HEK293 (cell line): ENCODE measurements at regions not wholly inside any gene's neighbourhood (a gene's known extent, or its start where the extent isn't known, plus 50 kb on each side); places are given as distances from the start of the nearest gene placed in this dataset.

Experiments used
- CTCF ChIA-PET: fragments of 350-600 bp; formaldehyde crosslinking; extraction: SDS; loops from one replicate; lab custom pipeline; 2021; ENCODE audit warnings: antibody characterized with exemption; lab: Yijun Ruan, JAX
- POLR2A ChIA-PET: fragments of 300-600 bp; formaldehyde crosslinking; extraction: SDS; loops from one replicate; lab custom pipeline; 2020; ENCODE audit warnings: antibody characterized with exemption, inconsistent platforms; lab: Yijun Ruan, JAX
- H3K27ac ChIP-seq: fragments of 200-500 bp; sonication (Bioruptor generic); 2 replicates; pipeline ENCODE4 v1.5.1; 2014; ENCODE audit warnings: low read depth, low read length, control low read depth, inconsistent platforms; ENCODE audit errors: extremely low read depth
- H3K36me3 ChIP-seq, 2 experiments: fragments of 200-500 bp in 1 of 2; sonication (Bioruptor generic) in 1 of 2; 1 replicate in 1 of 2; 2 replicates in 1 of 2; pipeline ENCODE4 v1.5.1; 2014 to 2017; ENCODE audit warnings: inconsistent platforms in 2 of 2, low read length in 2 of 2; ENCODE audit not compliant: control insufficient read depth in 2 of 2, insufficient read depth in 1 of 2
- H3K4me1 ChIP-seq: fragments of 200-500 bp; sonication (Bioruptor generic); 2 replicates; pipeline ENCODE4 v1.5.1; 2014; ENCODE audit warnings: mild to moderate bottlenecking, low read length, inconsistent platforms; ENCODE audit not compliant: control insufficient read depth, insufficient read depth
- H3K4me3 ChIP-seq: 2 replicates; pipeline ENCODE4 v1.5.1; 2011; ENCODE audit warnings: low read depth, mild to moderate bottlenecking, control low read depth, low read length, moderate library complexity
- H3K9me3 ChIP-seq: fragments of 200-500 bp; sonication (Bioruptor generic); 2 replicates; pipeline ENCODE4 v1.5.1; 2014; ENCODE audit warnings: low read depth, low read length, inconsistent platforms; ENCODE audit not compliant: control insufficient read depth, insufficient read depth
- BCL6B ChIP-seq: fragments of 450-650 bp; formaldehyde crosslinking; IDR thresholded peaks from 2 replicates; pipeline ENCODE4 v1.5.1; 2017; ENCODE audit warnings: missing biosample characterization, missing genetic modification characterization
- HIC1 ChIP-seq: fragments of 450-650 bp; formaldehyde crosslinking; IDR thresholded peaks from 2 replicates; pipeline ENCODE4 v1.5.1; 2016; ENCODE audit warnings: missing biosample characterization, missing genetic modification characterization
- KLF17 ChIP-seq: fragments of 450-650 bp; formaldehyde crosslinking; IDR thresholded peaks from 2 replicates; pipeline ENCODE4 v1.5.1; 2016; ENCODE audit warnings: missing biosample characterization, missing genetic modification characterization
- PRDM6 ChIP-seq: fragments of 450-650 bp; formaldehyde crosslinking; IDR thresholded peaks from 2 replicates; pipeline ENCODE4 v1.5.1; 2017; ENCODE audit warnings: missing biosample characterization, missing genetic modification characterization
- SCRT1 ChIP-seq: fragments of 450-650 bp; formaldehyde crosslinking; IDR thresholded peaks from 2 replicates; pipeline ENCODE4 v1.5.1; 2016; ENCODE audit warnings: missing biosample characterization, missing genetic modification characterization, borderline replicate concordance
- TSHZ1 ChIP-seq: fragments of 450-650 bp; formaldehyde crosslinking; IDR thresholded peaks from 2 replicates; pipeline ENCODE4 v1.5.1; 2016; ENCODE audit warnings: missing biosample characterization, missing genetic modification characterization, borderline replicate concordance
- ZBTB1 ChIP-seq: fragments of 450-650 bp; formaldehyde crosslinking; IDR thresholded peaks from 2 replicates; pipeline ENCODE4 v1.5.1; 2016; ENCODE audit warnings: missing biosample characterization, missing genetic modification characterization
- ZBTB26 ChIP-seq: fragments of 450-650 bp; formaldehyde crosslinking; optimal IDR thresholded peaks from 2 replicates; pipeline ENCODE3; 2016; ENCODE audit warnings: missing biosample characterization, mild to moderate bottlenecking, missing genetic modification characterization
- ZNF112 ChIP-seq: fragments of 450-650 bp; formaldehyde crosslinking; IDR thresholded peaks from 2 replicates; pipeline ENCODE4 v1.5.0; 2017; ENCODE audit warnings: missing biosample characterization, missing genetic modification characterization
- ZNF140 ChIP-seq: fragments of 450-650 bp; formaldehyde crosslinking; IDR thresholded peaks from 2 replicates; pipeline ENCODE4 v1.5.1; 2016; ENCODE audit warnings: missing biosample characterization, missing genetic modification characterization
- ZNF214 ChIP-seq: fragments of 450-650 bp; formaldehyde crosslinking; IDR thresholded peaks from 2 replicates; pipeline ENCODE4 v1.5.1; 2017; ENCODE audit warnings: missing biosample characterization, mild to moderate bottlenecking, missing genetic modification characterization, borderline replicate concordance
- ZNF221 ChIP-seq: fragments of 450-650 bp; formaldehyde crosslinking; IDR thresholded peaks from 2 replicates; pipeline ENCODE4 v1.5.1; 2017; ENCODE audit warnings: missing biosample characterization, missing genetic modification characterization, borderline replicate concordance
- ZNF280C ChIP-seq: fragments of 450-650 bp; formaldehyde crosslinking; IDR thresholded peaks from 2 replicates; pipeline ENCODE4 v1.5.1; 2016; ENCODE audit warnings: missing biosample characterization, missing genetic modification characterization
- ZNF366 ChIP-seq: fragments of 450-650 bp; formaldehyde crosslinking; conservative IDR thresholded peaks from 2 replicates; pipeline ENCODE4 v1.5.1; 2016; ENCODE audit warnings: missing biosample characterization, missing genetic modification characterization
- ZNF391 ChIP-seq: fragments of 450-650 bp; formaldehyde crosslinking; IDR thresholded peaks from 2 replicates; pipeline ENCODE4 v1.5.1; 2016; ENCODE audit warnings: low read depth, missing biosample characterization, missing genetic modification characterization, borderline replicate concordance
- ZNF423 ChIP-seq: fragments of 450-650 bp; formaldehyde crosslinking; IDR thresholded peaks from 2 replicates; pipeline ENCODE4 v1.5.1; 2016; ENCODE audit warnings: missing biosample characterization, missing genetic modification characterization
- ZNF510 ChIP-seq: fragments of 450-650 bp; formaldehyde crosslinking; IDR thresholded peaks from 2 replicates; pipeline ENCODE4 v1.5.1; 2018; ENCODE audit warnings: mild to moderate bottlenecking, missing genetic modification characterization, missing biosample characterization; ENCODE audit not compliant: insufficient replicate concordance
- ZNF548 ChIP-seq: fragments of 450-650 bp; formaldehyde crosslinking; IDR thresholded peaks from 2 replicates; pipeline ENCODE4 v1.5.1; 2016; ENCODE audit warnings: missing biosample characterization, missing genetic modification characterization
- ZNF585B ChIP-seq: fragments of 450-650 bp; formaldehyde crosslinking; IDR thresholded peaks from 2 replicates; pipeline ENCODE4 v1.5.1; 2016; ENCODE audit warnings: missing biosample characterization, missing genetic modification characterization
- ZNF677 ChIP-seq: fragments of 450-650 bp; IDR thresholded peaks from 2 replicates; pipeline ENCODE4 v1.5.0; 2018; ENCODE audit warnings: missing biosample characterization, mild to moderate bottlenecking, missing genetic modification characterization, moderate library complexity
- ZNF701 ChIP-seq: fragments of 450-650 bp; formaldehyde crosslinking; IDR thresholded peaks from 2 replicates; pipeline ENCODE4 v1.5.1; 2016; ENCODE audit warnings: missing biosample characterization, missing genetic modification characterization
- ZNF768 ChIP-seq: fragments of 450-650 bp; formaldehyde crosslinking; IDR thresholded peaks from 2 replicates; pipeline ENCODE4 v1.5.1; 2018; ENCODE audit warnings: missing biosample characterization, mild to moderate bottlenecking, missing genetic modification characterization
- ZNF776 ChIP-seq: fragments of 450-650 bp; formaldehyde crosslinking; IDR thresholded peaks from 2 replicates; pipeline ENCODE4 v1.5.0; 2017; ENCODE audit warnings: missing biosample characterization, missing genetic modification characterization, borderline replicate concordance
- ZNF837 ChIP-seq: fragments of 450-650 bp; formaldehyde crosslinking; IDR thresholded peaks from 2 replicates; pipeline ENCODE4 v1.5.1; 2016; ENCODE audit warnings: missing biosample characterization, missing genetic modification characterization

- no peak for TF ChIP-seq ZNF391 (tag by site-specific recombination)
- TF ChIP-seq TSHZ1 (tag by site-specific recombination) = no peak
- no peak for TF ChIP-seq ZNF221 (tag by site-specific recombination)
- TF ChIP-seq ZBTB1 = no peak
- no peak for TF ChIP-seq ZNF140 (tag by site-specific recombination)
- TF ChIP-seq ZNF112 (tag by site-specific recombination) = no peak
- no peak for TF ChIP-seq ZNF423 (tag by site-specific recombination)
- no peak for TF ChIP-seq ZNF548 (tag by site-specific recombination)
Observed at GRCh38 chr20:50290112-50290511, 99.5 kb downstream of the CEBPB start (continued).

GRCh38 chr20:50290808-50291207 is 100.2 kb downstream of the CEBPB start:
- Histone ChIP-seq H3K4me3 (no peak overlapping the region), H3K4me1 (peaks cover 2% of the 10 kb centered on the region), H3K36me3 (no peaks in the 10 kb centered on the region), H3K27ac (no peak overlapping the region), H3K9me3 (no peaks in the 10 kb centered on the region)
- POLR2A ChIA-PET = no interaction called here
- CTCF ChIA-PET = no interaction called here
- TF ChIP-seq SCRT1 (tag by site-specific recombination) (no peak), ZNF776 (tag by site-specific recombination) (no peak), KLF17 (no peak), ZBTB26 (tag by site-specific recombination) (no peak), ZNF510 (tag by site-specific recombination) (no peak), HIC1 (tag by site-specific recombination) (no peak), ZNF585B (no peak), ZNF701 (no peak), BCL6B (tag by site-specific recombination) (no peak), ZNF366 (no peak), ZNF677 (tag by site-specific recombination) (no peak), ZNF214 (tag by site-specific recombination) (no peak), ZNF768 (tag by site-specific recombination) (no peak), ZNF837 (tag by site-specific recombination) (no peak), PRDM6 (no peak), ZNF280C (tag by site-specific recombination) (no peak)
